ENCODE measurements at regions not wholly inside any gene's neighbourhood (a gene's known extent, or its start where the extent isn't known, plus 50 kb on each side); places are given as distances from the start of the nearest gene placed in this dataset.
"Not testable (repeated sequence)": the region's sequence is repeated elsewhere in the genome, so short reads cannot be mapped to it uniquely, and the experiment has no call there.

DNA sequence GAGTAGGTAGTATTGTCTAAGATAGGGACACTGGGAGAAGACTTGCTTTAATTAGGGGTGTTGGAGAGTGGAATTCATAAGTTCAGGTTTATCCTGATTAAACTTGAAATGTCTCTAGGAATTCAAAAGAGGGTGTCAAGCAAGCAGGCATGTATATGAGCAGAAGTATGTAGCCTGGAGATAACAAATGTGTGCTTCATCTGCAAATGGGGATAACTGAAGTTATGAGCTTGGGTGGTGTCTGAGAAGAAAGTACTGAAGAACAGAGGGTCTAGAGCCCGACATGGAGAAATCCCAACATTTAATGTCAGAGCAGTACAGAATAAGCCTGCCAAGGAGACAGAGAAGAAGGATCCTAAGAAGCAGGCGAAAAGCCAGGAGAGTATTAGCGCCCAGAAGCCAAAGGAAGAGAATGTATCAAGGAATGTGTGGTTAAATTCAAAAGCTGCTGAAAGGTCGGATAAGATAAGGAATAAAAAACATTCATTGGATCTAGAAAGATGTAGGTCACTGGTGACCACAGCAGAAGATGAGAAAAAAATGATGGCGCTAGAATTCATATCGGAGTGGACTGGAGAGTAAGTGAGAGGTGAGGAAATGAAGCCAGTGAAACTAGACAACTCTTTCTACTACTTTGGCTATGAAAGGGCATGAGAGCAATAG lies 401.5 kb upstream of the PIK3R1 start:
- Histone ChIP-seq H3K9me3 (ENCODE audit: control insufficient read depth, insufficient read depth, low read length) (no peaks in the 10 kb centered on the region), H3K27me3 (ENCODE audit: control insufficient read depth, insufficient read depth, low read length) (no peaks in the 10 kb centered on the region), H3K4me3 (ENCODE audit: low read depth, low read length) (no peak overlapping the region), H3K9ac (ENCODE audit: low read depth, low read length) (no peak overlapping the region), H3K27ac (ENCODE audit: low read depth, low read length) (no peak overlapping the region), H3K4me1 (ENCODE audit: control insufficient read depth, insufficient read depth, low read length) (peaks cover 12% of the 10 kb centered on the region), H3K36me3 (ENCODE audit: control insufficient read depth, insufficient read depth, low read length) (no peaks in the 10 kb centered on the region)

DNA sequence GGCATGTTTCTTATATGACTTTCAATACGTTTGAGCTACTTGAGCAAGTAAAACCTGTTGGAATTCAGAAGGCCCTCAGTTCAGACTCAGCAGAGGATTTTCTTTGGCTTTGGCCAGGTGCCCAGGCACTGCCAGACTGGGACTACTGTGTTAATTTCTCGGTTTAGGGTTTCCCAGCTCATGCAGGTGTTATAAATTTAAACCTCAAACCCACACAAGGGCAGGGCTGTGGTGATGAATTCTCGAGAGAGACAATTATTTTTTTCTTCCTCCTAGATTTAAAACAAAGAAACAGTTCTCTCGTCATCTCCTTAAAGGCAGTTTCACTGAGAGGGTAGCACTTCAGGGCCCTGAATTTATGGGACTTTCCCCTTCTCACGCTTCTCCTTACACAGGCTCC lies 406.0 kb upstream of the PIK3R1 start:
- Histone ChIP-seq H3K9ac (ENCODE audit: low read depth, low read length) (no peak overlapping the region), H3K4me1 (ENCODE audit: control insufficient read depth, insufficient read depth, low read length) (peaks cover 24% of the 10 kb centered on the region), H3K27ac (ENCODE audit: low read depth, low read length) (no peak overlapping the region), H3K36me3 (ENCODE audit: control insufficient read depth, insufficient read depth, low read length) (no peaks in the 10 kb centered on the region), H3K9me3 (ENCODE audit: control insufficient read depth, insufficient read depth, low read length) (no peaks in the 10 kb centered on the region), H3K4me3 (ENCODE audit: low read depth, low read length) (no peak overlapping the region), H3K27me3 (ENCODE audit: control insufficient read depth, insufficient read depth, low read length) (no peaks in the 10 kb centered on the region)

DNA sequence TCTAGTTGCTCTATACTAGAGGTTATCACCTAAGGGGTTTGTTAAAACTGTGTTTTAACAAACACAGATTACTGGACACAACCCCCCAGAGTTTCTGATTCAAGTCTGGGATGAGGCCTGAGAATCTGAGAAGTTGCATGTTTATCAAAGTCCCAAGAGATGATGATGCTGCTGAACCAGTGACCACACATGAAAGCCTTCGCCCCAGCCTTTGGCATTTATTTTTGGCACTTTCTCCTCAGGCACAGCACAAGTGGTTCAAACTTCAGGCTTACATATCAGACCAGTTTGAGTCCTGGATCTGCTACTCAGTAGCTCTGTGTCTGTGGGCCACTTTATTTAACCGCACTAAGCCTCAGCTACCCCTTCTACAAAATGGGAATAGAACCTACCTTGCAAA lies 407.2 kb upstream of the PIK3R1 start:
- Histone ChIP-seq H3K9ac (ENCODE audit: low read depth, low read length) (no peak overlapping the region), H3K27me3 (ENCODE audit: control insufficient read depth, insufficient read depth, low read length) (no peaks in the 10 kb centered on the region), H3K27ac (ENCODE audit: low read depth, low read length) (no peak overlapping the region), H3K4me3 (ENCODE audit: low read depth, low read length) (no peak overlapping the region), H3K36me3 (ENCODE audit: control insufficient read depth, insufficient read depth, low read length) (no peaks in the 10 kb centered on the region), H3K9me3 (ENCODE audit: control insufficient read depth, insufficient read depth, low read length) (no peaks in the 10 kb centered on the region), H3K4me1 (ENCODE audit: control insufficient read depth, insufficient read depth, low read length) (peaks cover 24% of the 10 kb centered on the region)

DNA sequence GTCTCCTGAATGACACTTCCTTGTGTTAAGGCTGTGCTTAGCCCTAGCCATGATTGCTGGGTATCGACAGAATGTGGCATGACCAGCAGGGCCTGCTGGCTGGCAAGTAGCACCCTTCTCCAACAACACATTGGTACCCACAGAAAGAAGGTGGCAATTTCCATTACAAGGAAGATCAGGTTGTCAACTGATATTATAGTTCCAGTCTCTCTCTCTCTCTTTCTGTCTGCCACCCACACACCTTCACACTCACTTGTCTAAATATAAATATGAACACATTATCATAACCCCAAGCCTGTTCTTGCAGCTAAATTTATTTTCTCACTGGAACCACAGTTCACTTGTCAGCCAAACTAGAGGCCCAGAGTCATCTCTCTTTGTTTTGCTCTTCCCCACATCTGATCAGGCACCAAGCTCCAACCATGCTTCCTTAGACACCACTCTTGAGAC lies 408.1 kb upstream of the PIK3R1 start:
- H3K4me1 ChIP-seq (ENCODE audit: control insufficient read depth, insufficient read depth, low read length) = peaks cover 24% of the 10 kb centered on the region
- no peak overlapping the region for H3K4me3 ChIP-seq (ENCODE audit: low read depth, low read length)
- H3K36me3 ChIP-seq (ENCODE audit: control insufficient read depth, insufficient read depth, low read length) = no peaks in the 10 kb centered on the region
- no peak overlapping the region for H3K27ac ChIP-seq (ENCODE audit: low read depth, low read length)
- H3K9me3 ChIP-seq (ENCODE audit: control insufficient read depth, insufficient read depth, low read length) = no peaks in the 10 kb centered on the region
- no peaks in the 10 kb centered on the region for H3K27me3 ChIP-seq (ENCODE audit: control insufficient read depth, insufficient read depth, low read length)
- no peak overlapping the region for H3K9ac ChIP-seq (ENCODE audit: low read depth, low read length)

DNA sequence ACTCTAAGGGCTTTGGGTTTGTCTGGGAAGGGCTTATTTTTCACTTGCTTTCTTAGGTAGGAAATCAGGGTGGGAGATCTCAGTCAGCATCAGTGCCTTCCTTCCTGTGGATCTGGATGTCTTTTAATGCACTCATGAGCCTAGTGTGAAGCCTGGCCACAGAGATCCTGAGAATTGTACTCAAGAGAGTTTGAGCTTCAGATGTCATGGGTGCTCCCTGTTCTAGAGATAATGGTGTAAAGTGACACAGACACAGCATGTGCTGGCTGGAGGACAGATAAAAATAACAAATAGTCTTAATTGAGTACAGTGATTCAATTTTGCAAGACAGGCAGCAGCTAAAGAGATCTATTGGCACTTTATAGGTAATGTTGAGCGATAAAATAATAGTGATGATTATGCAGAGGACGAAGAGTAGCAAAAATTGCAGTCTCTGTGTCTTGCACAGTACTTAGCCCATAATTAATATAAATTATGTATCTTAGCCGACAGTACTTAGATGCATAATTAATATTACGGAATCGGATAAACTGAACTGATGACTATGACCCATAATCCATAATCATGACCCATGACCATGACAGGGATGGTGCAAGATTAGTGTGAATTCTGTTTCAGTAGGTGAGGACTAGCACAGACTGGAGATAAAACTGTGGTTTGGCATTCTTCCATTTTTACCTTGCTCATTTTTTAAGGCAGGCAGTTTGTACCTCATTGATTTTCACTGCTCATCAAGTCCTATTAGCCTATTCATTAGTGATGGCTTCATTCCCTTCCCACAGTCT lies 408.7 kb upstream of the PIK3R1 start:
- peak overlapping the region; percentile 7; the same call in 1 of the 2 replicates for H3K4me3 ChIP-seq (ENCODE audit: low read depth, low read length)
- peaks cover 24% of the 10 kb centered on the region for H3K4me1 ChIP-seq (ENCODE audit: control insufficient read depth, insufficient read depth, low read length)
- peak overlapping the region; percentile 89 for H3K27ac ChIP-seq (ENCODE audit: low read depth, low read length)
- H3K27me3 ChIP-seq (ENCODE audit: control insufficient read depth, insufficient read depth, low read length) = no peaks in the 10 kb centered on the region
- H3K9ac ChIP-seq (ENCODE audit: low read depth, low read length) = peak overlapping the region; percentile 21; the same call in 1 of the 2 replicates
- no peaks in the 10 kb centered on the region for H3K9me3 ChIP-seq (ENCODE audit: control insufficient read depth, insufficient read depth, low read length)
- no peaks in the 10 kb centered on the region for H3K36me3 ChIP-seq (ENCODE audit: control insufficient read depth, insufficient read depth, low read length)

DNA sequence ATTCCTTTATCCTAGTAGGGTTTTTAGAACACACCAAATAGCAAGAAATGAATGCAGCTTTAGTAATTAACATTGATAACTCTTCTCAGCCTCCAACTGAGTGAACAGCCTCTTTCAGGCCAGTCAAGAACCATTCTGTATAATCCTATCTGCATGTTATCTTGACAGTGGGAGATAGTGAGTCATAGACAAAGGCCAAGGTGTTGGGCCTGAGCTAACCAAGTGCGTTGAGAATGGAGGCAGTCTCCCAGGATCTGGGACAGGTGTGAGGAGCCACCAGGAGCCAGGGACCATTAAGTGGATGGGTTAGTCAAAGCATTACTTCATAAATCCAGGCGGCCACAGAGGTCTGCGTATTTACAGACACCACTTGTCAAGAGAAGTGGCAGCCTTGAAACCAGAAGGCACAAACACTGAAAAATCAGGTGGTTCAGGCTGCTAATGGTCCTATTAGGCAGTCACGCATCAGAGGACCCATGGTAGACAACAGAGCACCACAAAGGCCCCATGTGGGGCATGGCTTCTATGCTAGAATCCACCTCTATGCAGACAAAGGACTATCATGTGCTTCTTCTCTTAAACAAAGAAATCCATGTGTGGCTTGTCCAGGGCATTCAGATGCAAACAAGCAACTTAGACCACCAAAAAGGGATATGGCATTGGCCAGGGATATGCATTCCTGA lies 409.7 kb upstream of the PIK3R1 start:
- peaks cover 24% of the 10 kb centered on the region for H3K4me1 ChIP-seq (ENCODE audit: control insufficient read depth, insufficient read depth, low read length)
- peak overlapping the region; percentile 21; the same call in 1 of the 2 replicates for H3K9ac ChIP-seq (ENCODE audit: low read depth, low read length)
- H3K9me3 ChIP-seq (ENCODE audit: control insufficient read depth, insufficient read depth, low read length) = no peaks in the 10 kb centered on the region
- no peak overlapping the region; the same call in 1 of the 2 replicates for H3K4me3 ChIP-seq (ENCODE audit: low read depth, low read length)
- H3K36me3 ChIP-seq (ENCODE audit: control insufficient read depth, insufficient read depth, low read length) = no peaks in the 10 kb centered on the region
- no peaks in the 10 kb centered on the region for H3K27me3 ChIP-seq (ENCODE audit: control insufficient read depth, insufficient read depth, low read length)
- H3K27ac ChIP-seq (ENCODE audit: low read depth, low read length) = peak overlapping the region; percentile 89

DNA sequence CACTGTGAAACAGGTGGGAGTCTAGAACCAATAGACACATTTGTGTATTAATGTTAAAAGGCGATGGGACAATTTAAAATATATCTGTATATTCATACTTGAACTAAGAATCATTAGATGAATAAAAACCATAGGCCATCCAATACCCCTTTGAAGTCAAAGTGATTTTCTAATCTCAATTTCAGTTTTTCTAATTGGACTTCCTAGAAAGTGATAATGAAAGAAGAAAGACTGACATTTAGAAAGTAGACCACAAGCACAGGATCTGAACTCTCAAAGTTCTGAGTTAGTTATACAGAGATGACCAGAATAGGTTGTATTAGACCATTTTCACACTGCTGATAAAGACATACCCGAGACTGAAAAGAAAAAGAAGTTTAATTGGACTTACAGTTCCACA lies 412.8 kb upstream of the PIK3R1 start:
- Histone ChIP-seq H3K9ac (ENCODE audit: low read depth, low read length) (no peak overlapping the region), H3K9me3 (ENCODE audit: control insufficient read depth, insufficient read depth, low read length) (peaks cover 12% of the 10 kb centered on the region), H3K4me3 (ENCODE audit: low read depth, low read length) (no peak overlapping the region), H3K27ac (ENCODE audit: low read depth, low read length) (no peak overlapping the region), H3K4me1 (ENCODE audit: control insufficient read depth, insufficient read depth, low read length) (peaks cover 24% of the 10 kb centered on the region), H3K27me3 (ENCODE audit: control insufficient read depth, insufficient read depth, low read length) (no peaks in the 10 kb centered on the region), H3K36me3 (ENCODE audit: control insufficient read depth, insufficient read depth, low read length) (no peaks in the 10 kb centered on the region)

DNA sequence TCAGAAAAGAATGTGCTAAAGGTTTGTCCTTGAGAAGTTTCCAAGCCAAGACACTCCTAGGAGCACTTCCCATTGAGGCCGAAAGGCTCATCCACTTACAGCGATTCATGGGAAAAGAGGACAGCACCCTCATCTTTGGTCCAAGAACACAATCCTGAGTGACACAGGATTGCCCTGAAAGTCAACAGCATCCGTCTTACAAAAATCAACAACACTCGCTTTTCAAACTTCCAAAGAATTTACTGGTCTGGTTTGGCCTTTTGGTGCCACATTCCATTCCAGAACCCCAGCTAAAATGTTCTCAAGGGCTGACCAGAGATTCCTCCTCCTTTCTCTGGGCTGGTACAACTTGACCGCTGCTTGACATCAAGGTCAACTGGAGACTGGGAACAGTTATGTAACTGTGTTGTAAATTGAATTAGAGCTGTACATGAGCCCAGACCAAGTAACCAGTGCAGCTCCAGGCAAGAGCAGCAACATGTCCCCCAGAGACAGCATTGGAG lies 415.8 kb upstream of the PIK3R1 start:
- Histone ChIP-seq H3K4me3 (ENCODE audit: low read depth, low read length) (no peak overlapping the region), H3K27me3 (ENCODE audit: control insufficient read depth, insufficient read depth, low read length) (no peaks in the 10 kb centered on the region), H3K9me3 (ENCODE audit: control insufficient read depth, insufficient read depth, low read length) (peaks cover 12% of the 10 kb centered on the region), H3K4me1 (ENCODE audit: control insufficient read depth, insufficient read depth, low read length) (no peaks in the 10 kb centered on the region), H3K9ac (ENCODE audit: low read depth, low read length) (no peak overlapping the region), H3K36me3 (ENCODE audit: control insufficient read depth, insufficient read depth, low read length) (no peaks in the 10 kb centered on the region), H3K27ac (ENCODE audit: low read depth, low read length) (no peak overlapping the region)

DNA sequence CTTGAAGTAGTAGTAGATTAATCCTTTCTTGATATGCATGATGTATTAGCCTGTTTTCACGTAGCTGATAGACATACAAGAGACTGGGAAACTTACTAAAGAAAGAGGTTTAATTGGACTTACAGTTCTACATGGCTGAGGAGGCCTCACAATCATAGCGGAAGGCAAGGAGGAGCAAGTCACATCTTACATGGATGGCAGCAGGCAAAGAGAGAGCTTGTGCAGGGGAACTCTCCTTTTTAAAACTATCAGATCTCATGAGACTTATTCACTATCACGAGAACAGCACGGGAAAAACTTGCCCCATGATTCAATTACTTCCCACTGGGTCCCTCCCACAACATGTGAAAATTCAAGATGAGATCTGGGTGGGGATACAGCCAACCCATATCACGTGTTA lies 417.1 kb upstream of the PIK3R1 start:
- H3K4me1 ChIP-seq (ENCODE audit: control insufficient read depth, insufficient read depth, low read length); H3K27me3 ChIP-seq (ENCODE audit: control insufficient read depth, insufficient read depth, low read length); H3K4me3 ChIP-seq (ENCODE audit: low read depth, low read length); H3K27ac ChIP-seq (ENCODE audit: low read depth, low read length); H3K9ac ChIP-seq (ENCODE audit: low read depth, low read length); H3K36me3 ChIP-seq (ENCODE audit: control insufficient read depth, insufficient read depth, low read length): not testable (repeated sequence)
- H3K9me3 ChIP-seq (ENCODE audit: control insufficient read depth, insufficient read depth, low read length) = peaks cover 12% of the 10 kb centered on the region

DNA sequence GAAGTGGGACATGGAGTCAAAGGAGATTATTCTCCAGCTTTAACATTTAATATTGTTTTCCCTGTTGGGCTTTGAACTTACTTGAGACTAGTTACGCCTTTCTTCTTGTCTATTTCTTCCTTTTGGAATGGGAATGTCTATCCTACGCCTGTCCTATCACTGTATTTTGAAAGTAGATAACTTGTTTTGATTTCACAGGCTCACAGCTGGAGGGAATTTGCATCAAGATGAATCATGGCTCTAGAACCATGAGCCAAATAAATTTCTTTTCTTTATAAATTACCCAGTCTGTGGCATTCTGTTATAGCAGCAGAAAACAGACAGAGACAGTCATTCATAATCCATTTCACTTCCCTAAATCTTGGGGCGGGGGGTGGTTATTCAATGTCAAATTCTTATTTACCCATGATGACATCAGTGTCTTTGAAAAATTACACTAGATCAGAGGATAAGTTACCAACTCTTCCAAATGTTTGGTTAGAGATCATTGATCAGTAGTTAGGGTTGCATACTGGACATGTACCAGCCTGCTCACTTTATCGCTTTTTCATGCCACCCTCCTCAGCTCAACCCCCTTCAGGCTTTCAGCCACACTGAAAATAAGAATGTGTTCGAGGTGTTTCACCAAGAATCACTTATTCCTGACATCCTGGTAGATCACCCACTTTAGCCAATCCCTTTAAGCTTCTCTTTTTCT lies 419.6 kb upstream of the PIK3R1 start:
- H3K27me3 ChIP-seq (ENCODE audit: control insufficient read depth, insufficient read depth, low read length) = no peaks in the 10 kb centered on the region
- H3K27ac ChIP-seq (ENCODE audit: low read depth, low read length) = no peak overlapping the region
- no peaks in the 10 kb centered on the region; the same call in 1 of the 2 replicates for H3K4me1 ChIP-seq (ENCODE audit: control insufficient read depth, insufficient read depth, low read length)
- H3K9ac ChIP-seq (ENCODE audit: low read depth, low read length) = no peak overlapping the region
- no peaks in the 10 kb centered on the region for H3K36me3 ChIP-seq (ENCODE audit: control insufficient read depth, insufficient read depth, low read length)
- H3K4me3 ChIP-seq (ENCODE audit: low read depth, low read length) = no peak overlapping the region
- H3K9me3 ChIP-seq (ENCODE audit: control insufficient read depth, insufficient read depth, low read length) = peaks cover 12% of the 10 kb centered on the region

Data from HUES48 (cell line).